Activated CD8-positive, alpha-beta memory T cell treated with anti-CD3 and anti-CD28 coated beads for 1 hour (primary cell): ENCODE measurements at regions not wholly inside any gene's neighbourhood (a gene's known extent, or its start where the extent isn't known, plus 50 kb on each side); places are given as distances from the start of the nearest gene placed in this dataset.

Experiments
- DNase-seq, 2 donors: peaks; one replicate each; pipeline ENCODE4 v3.0.0-alpha.2; 2020; ENCODE audit warnings: low read depth in 1 of 2; ENCODE audit errors: extremely low read depth in 1 of 2

GRCh38 chr2:105596411-105596921 is 148.2 kb upstream of the NCK2 start:
- DNase-seq, result no peak

DNA sequence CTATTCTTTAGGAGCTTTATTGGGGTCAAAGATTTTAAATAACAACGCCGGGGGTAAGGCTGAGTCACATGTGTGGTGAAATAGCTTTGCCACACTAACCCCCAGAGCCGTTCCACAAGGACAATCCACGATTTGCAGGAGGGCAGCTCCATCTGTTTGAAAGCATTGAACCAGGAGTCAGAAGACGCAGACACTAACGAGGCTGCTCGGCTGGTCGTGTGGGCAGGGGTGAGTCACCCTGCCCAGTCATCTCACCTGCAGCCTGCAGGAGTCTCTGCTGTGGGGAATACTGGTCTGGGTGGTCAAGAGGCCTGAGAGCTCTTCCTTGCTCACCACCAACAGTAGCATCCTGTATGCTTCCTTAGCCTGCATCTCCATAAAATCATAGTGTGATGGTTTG is 149.2 kb upstream of the NCK2 start:
- DNase-seq, result no peak

GRCh38 chr2:105593221-105593967 is 151.3 kb upstream of the NCK2 start:
- no peak for DNase-seq

DNA sequence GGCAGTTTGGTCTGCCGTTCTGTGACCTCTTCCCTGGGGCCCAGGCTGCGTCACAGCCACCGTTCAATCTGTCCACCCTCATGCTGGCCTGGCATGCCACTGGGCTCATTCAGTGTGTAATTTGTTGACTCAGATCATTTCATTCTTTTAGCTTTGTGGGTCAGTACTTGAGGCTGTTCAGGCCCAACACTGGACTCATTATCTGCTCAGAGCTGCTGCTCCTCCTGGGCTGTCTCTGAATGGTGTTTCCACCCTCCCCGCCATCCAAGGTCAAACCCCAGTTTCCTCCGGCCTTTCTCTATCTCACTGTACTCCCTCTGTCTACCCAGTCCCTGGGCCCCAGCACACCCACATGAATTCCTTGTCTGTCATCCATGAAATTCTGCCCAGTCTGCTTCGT is 152.4 kb upstream of the NCK2 start:
- DNase-seq, result no peak

DNA sequence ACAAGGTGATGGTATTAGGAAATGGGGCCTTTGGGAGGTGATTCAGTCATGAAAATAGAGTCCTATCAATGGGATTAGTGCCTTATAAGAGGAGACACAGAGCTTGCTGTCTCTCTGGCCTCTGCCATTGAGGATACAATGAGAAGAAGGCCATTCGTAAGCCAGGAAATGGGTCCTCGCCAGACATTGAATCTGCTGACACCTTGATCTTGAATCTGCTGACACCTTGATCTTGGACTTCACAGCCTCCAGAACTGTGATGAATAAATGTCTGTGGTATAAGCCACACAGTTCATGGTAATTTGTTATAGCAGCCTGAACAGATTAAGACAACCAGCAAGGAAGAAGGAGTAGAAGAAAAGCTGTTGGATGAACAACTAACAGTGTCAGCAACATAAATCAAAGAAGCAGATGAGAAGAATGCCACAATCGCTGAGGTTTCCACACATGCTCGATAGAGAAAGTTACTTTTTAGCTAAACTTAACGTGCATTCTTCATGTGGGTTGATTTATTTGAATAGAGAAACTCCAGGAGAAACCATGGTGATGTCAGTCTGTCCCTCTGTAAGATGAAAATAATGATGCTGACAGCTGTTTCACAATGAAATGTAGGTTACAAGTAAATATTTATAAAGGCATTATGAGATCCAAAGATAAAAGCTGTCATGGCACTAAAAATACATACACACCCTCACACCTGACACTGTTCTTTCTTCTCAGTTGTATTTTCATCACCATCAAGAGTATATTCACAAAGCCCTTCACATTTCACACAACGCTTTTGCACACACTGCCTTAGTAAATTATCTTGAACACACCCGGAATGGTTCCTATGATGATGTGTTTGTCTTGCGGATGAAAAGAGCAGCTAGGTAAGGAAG is 153.7 kb upstream of the NCK2 start:
- DNase-seq, result no peak

DNA sequence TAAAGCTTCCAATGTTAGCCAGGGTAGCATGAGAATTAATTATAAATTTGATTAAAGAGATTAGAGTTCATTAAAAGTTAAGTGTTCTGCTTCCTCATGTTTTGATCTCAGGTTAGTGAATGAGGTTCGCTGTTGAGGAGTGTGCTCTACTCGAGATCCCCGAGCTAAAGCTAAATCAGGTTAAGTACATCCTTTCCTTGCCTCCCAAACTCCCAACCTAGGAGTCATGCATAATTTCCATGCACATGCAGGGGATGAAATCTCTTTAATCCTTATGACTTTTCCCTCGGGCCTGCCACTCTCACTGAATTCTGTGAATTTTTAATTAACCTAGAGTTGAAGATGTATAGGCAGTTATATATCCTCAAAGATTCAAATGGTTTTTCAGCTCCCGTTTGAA is 156.1 kb upstream of the NCK2 start:
- DNase-seq, result no peak

DNA sequence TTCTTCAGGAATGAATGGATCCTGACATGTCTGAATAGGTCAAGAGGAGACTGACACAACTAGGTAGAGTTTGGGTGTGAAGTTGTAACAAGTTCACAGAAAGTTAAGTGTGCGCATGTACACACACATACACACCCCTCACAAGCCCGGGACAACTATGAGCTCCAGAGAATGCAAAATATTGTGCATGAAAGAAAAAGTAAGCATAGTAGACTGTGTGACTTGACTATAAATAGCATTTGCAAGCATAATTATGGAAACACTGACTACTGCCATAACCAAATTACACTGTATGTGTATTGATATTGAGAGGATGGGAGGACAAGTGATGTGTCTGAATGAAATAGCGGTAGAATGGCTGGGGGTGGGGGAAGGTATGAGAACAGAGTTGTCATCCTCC is 157.1 kb upstream of the NCK2 start:
- DNase-seq, result no peak

DNA sequence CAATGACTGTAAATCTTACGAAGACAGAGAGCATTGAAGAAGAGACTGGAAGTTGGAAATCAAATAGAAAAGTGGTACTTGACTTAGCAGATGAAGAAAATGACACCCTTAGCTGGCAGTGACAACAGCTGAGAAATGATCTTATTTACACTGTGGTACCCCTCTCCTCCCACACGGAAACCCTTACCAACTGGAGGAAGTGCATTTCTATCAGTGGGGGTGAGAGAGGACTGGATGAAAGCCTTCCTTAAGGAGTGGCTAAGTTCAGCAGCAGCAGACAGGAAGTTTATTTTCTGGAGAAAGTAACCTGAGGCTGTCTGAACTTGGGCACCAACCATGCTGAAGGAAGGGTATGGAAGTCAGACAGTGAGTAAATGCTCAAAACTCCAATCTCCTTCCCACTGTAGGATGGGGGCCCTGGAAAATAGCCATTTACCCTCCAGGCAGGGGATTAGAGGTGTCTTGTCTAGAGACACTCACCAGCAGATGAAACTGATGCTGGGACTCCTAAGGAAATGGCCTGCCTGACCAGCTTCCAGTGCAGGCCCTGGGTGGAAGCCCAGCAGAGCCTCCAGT is 160.2 kb upstream of the NCK2 start:
- no peak for DNase-seq

- no peak for DNase-seq
Measured at GRCh38 chr2:105582952-105583660, 161.6 kb upstream of the NCK2 start.

DNA sequence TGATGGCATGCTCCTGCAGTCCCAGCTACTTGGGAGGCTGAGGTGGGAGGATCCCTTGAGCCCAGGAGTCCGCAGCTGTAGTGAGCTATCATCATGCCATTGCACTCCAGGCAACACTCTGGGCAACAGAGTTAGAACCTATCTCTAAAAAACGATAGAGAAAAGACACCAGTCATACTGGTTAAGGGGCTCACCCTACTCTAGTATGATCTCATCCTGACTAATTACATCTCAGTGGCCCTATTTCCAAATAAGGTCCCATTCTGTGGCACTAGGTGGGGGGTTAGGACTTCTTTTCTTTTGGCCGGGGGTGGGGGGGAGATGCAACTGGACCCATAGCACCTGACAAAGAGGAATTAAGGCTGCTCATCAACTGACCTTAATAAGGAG is 163.2 kb upstream of the NCK2 start:
- no peak for DNase-seq

GRCh38 chr2:105580870-105581554 is 163.7 kb upstream of the NCK2 start:
- no peak for DNase-seq

GRCh38 chr2:105580216-105580615 is 164.5 kb upstream of the NCK2 start:
- no peak for DNase-seq

DNA sequence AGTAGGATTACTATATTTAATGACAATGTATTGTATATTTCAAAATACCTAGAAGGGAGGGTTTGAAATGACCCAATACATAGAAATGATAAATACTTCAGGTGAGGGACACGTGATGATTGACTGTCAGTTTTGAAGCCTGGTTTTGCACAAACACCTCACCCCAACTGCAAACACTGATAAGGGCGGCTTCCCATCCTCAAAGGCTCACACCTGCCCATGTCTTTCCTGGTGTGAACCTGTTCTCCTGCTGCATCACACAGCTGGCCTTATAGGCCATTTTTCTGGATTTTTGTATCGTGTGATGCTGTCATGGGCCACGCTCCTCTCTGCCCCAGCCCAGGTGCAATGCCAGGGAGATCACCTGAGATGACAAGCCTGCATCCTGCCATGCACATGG is 166.5 kb upstream of the NCK2 start:
- DNase-seq, result no peak

- DNase-seq, result no peak
Measured at GRCh38 chr2:105577762-105578161, 166.9 kb upstream of the NCK2 start.

GRCh38 chr2:105576440-105577241 is 168.1 kb upstream of the NCK2 start:
- DNase-seq, result no peak

- no peak for DNase-seq
Measured at GRCh38 chr2:105576050-105576439, 168.7 kb upstream of the NCK2 start.

DNA sequence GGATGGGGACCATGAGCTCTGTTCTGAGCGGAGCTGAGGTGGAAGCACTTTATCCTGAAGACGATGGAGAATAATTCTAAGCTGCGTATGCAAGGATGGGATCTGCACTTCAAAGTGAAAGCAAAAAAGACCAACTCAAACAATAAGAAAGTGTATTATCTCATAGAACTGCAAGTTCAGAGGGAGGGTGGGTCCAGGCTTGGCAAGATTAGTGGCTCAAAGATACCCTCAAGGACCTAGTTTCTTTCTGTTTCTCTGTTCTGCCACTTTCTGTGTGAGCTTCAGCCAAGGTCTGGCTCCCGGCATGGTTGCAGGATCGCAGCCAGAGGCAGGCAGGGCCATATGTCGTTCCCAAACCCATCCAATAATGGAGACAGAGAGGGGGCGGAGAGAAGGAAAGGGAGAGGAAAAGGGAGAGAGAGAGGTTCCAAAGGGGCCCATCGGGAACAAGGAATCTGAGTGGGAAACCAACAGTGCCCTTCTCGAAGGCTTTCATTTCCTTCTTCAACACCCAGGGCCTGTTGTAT is 169.2 kb upstream of the NCK2 start:
- no peak for DNase-seq

DNA sequence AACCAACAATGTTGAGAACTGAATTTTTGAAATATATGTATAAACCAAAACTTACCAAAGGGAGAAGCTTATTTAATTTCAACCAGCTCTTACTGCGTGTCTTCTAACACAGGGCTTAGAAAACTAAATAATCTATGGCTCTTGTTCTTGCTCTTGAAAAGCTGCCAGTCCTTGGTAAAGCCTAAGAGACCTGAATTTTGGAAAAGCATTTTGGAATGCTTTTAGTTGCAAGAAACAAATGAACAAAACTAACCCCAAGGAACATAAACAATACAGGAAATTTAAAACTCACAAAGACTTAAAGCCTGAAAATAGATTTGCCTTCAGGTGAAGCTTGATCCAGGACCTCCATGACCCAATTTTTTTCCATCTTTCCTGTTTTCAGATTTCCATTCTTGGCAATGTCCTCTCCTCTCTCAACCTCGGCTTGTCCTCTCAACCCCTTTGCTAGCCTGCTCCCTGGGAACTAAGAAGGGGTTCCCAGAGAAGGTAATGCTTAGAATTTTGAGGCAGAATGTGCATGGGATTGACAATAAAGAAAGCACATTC is 169.8 kb upstream of the NCK2 start:
- DNase-seq, result no peak
